ENCODE measurements at regions not wholly inside any gene's neighbourhood (a gene's known extent, or its start where the extent isn't known, plus 50 kb on each side); places are given as distances from the start of the nearest gene placed in this dataset.

- no peak for TF ChIP-seq POLR2A (IDR thresholded peaks at IDR 0.05)
- no peak for TF ChIP-seq CTCF (IDR thresholded peaks at IDR 0.05)
Observed at GRCh38 chr7:25843467-25843866, 308.5 kb upstream of the NFE2L3 start.
